ENCODE measurements at regions not wholly inside any gene's neighbourhood (a gene's known extent, or its start where the extent isn't known, plus 50 kb on each side); places are given as distances from the start of the nearest gene placed in this dataset.

GRCh38 chr1:185467122-185467521 lies 150.1 kb upstream of the IVNS1ABP start:
- no peak for TF ChIP-seq POLR2A (IDR thresholded peaks at IDR 0.05; ENCODE audit: low read depth, low read length)
- TF ChIP-seq POLR2AphosphoS5 (IDR thresholded peaks at IDR 0.05; ENCODE audit: low read depth, low read length), result no peak
